H1 (cell line): ENCODE measurements at regions not wholly inside any gene's neighbourhood (a gene's known extent, or its start where the extent isn't known, plus 50 kb on each side); places are given as distances from the start of the nearest gene placed in this dataset.

ENCODE experiments used
- EGR1 ChIP-seq: IDR thresholded peaks from 2 replicates; pipeline ENCODE4 v1.6.1; 2011; ENCODE audit warnings: low read depth, low read length, borderline replicate concordance
- PHF8 ChIP-seq: fragments of 200-600 bp; sonication (generic); conservative IDR thresholded peaks from 2 replicates; pipeline ENCODE4 v1.7.1; 2012; ENCODE audit warnings: low read depth, mild to moderate bottlenecking, inconsistent platforms, low read length, moderate library complexity
- RNF2 ChIP-seq: fragments of 200-900, 300-1000 bp; sonication (generic); IDR thresholded peaks from 2 replicates; pipeline ENCODE4 v1.7.1; 2016; ENCODE audit warnings: borderline replicate concordance, low read depth, mild to moderate bottlenecking, antibody characterized with exemption, low read length; ENCODE audit not compliant: poor library complexity, severe bottlenecking; ENCODE audit errors: missing control alignments

- TF ChIP-seq RNF2 (no peak), EGR1 (no peak), PHF8 (no peak)
Observed at GRCh38 chr5:145586661-145587307, 248.4 kb downstream of the PRELID2 start (continued).
